Keratinocyte (primary cell): ENCODE measurements at regions not wholly inside any gene's neighbourhood (a gene's known extent, or its start where the extent isn't known, plus 50 kb on each side); places are given as distances from the start of the nearest gene placed in this dataset.

ENCODE experiments used
- DNase-seq: peaks from one replicate; pipeline ENCODE4 v3.0.0-alpha.2; 2011; ENCODE audit warnings: low read depth, missing footprints, low spot score
- FAIRE-seq: peaks from 2 replicates; lab custom pipeline; 2011; peaks lifted over from hg19 to GRCh38; lab: Jason Lieb, UNC
- H2AFZ ChIP-seq: 2 replicates; pipeline ENCODE4 v1.6.0; 2012; ENCODE audit warnings: low read length, control low read depth, inconsistent platforms; ENCODE audit not compliant: control insufficient read depth
- H3K27ac ChIP-seq: 2 replicates; pipeline ENCODE4 v1.5.1; 2011; ENCODE audit warnings: low read length; ENCODE audit not compliant: control insufficient read depth, insufficient read depth
- H3K27me3 ChIP-seq: 3 replicates; pipeline ENCODE4 v1.6.0; 2011; ENCODE audit warnings: low read length; ENCODE audit not compliant: control insufficient read depth, insufficient read depth; ENCODE audit errors: extremely low read depth
- H3K36me3 ChIP-seq, 2 experiments: 2 replicates in 1 of 2; 3 replicates in 1 of 2; pipeline ENCODE4 v1.5.1; 2011; ENCODE audit warnings: low read length in 2 of 2, mild to moderate bottlenecking in 1 of 2; ENCODE audit not compliant: control insufficient read depth in 2 of 2, insufficient read depth in 2 of 2; ENCODE audit errors: extremely low read depth in 1 of 2
- H3K4me1 ChIP-seq: 3 replicates; pipeline ENCODE4 v1.5.1; 2011; ENCODE audit warnings: low read length; ENCODE audit not compliant: control insufficient read depth, insufficient read depth; ENCODE audit errors: extremely low read depth
- H3K4me2 ChIP-seq: 3 replicates; pipeline ENCODE4 v1.6.0; 2011; ENCODE audit warnings: low read depth, low read length; ENCODE audit not compliant: control insufficient read depth, insufficient read depth; ENCODE audit errors: extremely low read depth
- H3K4me3 ChIP-seq, 3 experiments: fragments of 200-600 bp in 1 of 3; sonication (generic) in 1 of 3; 2 replicates in 2 of 3; 3 replicates in 1 of 3; pipeline ENCODE4 v1.5.1; 2011 to 2016; ENCODE audit warnings: low read length in 3 of 3, mild to moderate bottlenecking in 3 of 3, control low read depth in 2 of 3, inconsistent platforms in 1 of 3, low read depth in 1 of 3, mixed read lengths in 1 of 3, mixed run types in 1 of 3, moderate library complexity in 1 of 3; ENCODE audit not compliant: control insufficient read depth in 2 of 3, insufficient read depth in 2 of 3; ENCODE audit errors: extremely low read depth in 1 of 3
- H3K79me2 ChIP-seq: 2 replicates; pipeline ENCODE4 v1.6.0; 2012; ENCODE audit warnings: low read length; ENCODE audit not compliant: control insufficient read depth, insufficient read depth
- H3K9ac ChIP-seq: 3 replicates; pipeline ENCODE4 v1.6.0; 2011; ENCODE audit warnings: low read length; ENCODE audit not compliant: control insufficient read depth, insufficient read depth; ENCODE audit errors: extremely low read depth
- H3K9me1 ChIP-seq: 3 replicates; pipeline ENCODE4 v1.6.0; 2011; ENCODE audit warnings: low read length; ENCODE audit not compliant: control insufficient read depth, insufficient read depth; ENCODE audit errors: extremely low read depth
- H3K9me3 ChIP-seq: 2 replicates; pipeline ENCODE4 v1.5.1; 2012; ENCODE audit warnings: low read depth, low read length; ENCODE audit not compliant: control insufficient read depth
- H4K20me1 ChIP-seq: 3 replicates; pipeline ENCODE4 v1.6.0; 2011; ENCODE audit warnings: low read length; ENCODE audit not compliant: control insufficient read depth, insufficient read depth; ENCODE audit errors: extremely low read depth
- EZH2 ChIP-seq: IDR thresholded peaks from one replicate; pipeline ENCODE4 v1.6.1; 2012; ENCODE audit warnings: inconsistent platforms, mild to moderate bottlenecking, low read length, moderate library complexity
- dilution Hi-C: fragments of 300-500 bp; cut with MboI; formaldehyde crosslinking; loops from one replicate; pipeline ENCODE4 v1.7.0; 2020; ENCODE audit warnings: low sequenced_read_pairs; ENCODE audit not compliant: extremely low pct_ligation_motif_present
- TF ChIP-seq, protein P1 (sequence below), 3 experiments: IDR thresholded peaks in 1 of 3; conservative IDR thresholded peaks in 1 of 3; optimal IDR thresholded peaks in 1 of 3; 2 replicates in 2 of 3; 3 replicates in 1 of 3; pipeline versions ENCODE3 to v1.5.1; 2011; ENCODE audit warnings: low read length in 3 of 3, mild to moderate bottlenecking in 3 of 3, moderate library complexity in 2 of 3, control low read depth in 1 of 3, inconsistent platforms in 1 of 3; ENCODE audit not compliant: insufficient read depth in 2 of 3; ENCODE audit errors: extremely low read depth in 1 of 3

DNA sequence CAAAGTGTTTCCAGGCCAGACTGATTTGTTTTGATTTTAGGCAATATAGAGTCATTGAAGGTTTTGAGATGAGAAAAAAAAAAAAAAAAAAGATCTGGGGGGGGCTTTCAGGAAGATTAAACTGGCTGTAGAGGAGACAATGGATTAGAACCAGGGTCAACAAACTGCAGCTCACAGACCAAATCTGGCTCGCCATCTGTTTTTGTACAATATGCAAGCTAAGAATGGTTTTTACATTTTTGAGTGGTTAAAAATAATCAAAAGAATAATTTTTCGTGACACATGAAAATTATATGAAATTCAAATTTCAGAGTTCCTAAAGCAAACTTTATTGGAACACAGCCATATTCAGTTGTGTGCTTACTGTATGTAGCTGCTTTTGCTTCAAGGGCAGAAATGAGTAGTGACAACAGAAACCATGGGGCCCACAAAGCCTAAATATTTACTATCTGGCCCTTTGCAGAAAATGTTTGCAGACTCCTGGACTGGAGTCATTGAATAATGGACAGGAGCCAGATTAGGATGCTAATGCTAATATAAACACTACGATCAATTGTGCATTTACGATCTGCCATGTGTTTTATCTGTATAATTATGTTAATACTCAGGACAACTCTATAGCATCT lies 375.7 kb upstream of the DAB1 start:
- no peaks in the 10 kb centered on the region for H3K79me2 ChIP-seq
- dilution Hi-C loops = no loop called here
- no peak for TF ChIP-seq EZH2
- TF ChIP-seq, protein P1, sequence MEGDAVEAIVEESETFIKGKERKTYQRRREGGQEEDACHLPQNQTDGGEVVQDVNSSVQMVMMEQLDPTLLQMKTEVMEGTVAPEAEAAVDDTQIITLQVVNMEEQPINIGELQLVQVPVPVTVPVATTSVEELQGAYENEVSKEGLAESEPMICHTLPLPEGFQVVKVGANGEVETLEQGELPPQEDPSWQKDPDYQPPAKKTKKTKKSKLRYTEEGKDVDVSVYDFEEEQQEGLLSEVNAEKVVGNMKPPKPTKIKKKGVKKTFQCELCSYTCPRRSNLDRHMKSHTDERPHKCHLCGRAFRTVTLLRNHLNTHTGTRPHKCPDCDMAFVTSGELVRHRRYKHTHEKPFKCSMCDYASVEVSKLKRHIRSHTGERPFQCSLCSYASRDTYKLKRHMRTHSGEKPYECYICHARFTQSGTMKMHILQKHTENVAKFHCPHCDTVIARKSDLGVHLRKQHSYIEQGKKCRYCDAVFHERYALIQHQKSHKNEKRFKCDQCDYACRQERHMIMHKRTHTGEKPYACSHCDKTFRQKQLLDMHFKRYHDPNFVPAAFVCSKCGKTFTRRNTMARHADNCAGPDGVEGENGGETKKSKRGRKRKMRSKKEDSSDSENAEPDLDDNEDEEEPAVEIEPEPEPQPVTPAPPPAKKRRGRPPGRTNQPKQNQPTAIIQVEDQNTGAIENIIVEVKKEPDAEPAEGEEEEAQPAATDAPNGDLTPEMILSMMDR (optimal IDR thresholded peaks at IDR 0.05 in 1 of 3, IDR thresholded peaks at IDR 0.05 in 1 of 3, conservative IDR thresholded peaks at IDR 0.05 in 1 of 3; ENCODE audit: extremely low read depth in 1 of 3, insufficient read depth in 2 of 3, low read length in 3 of 3) = no peak
- H3K4me1 ChIP-seq = no peaks in the 10 kb centered on the region
- no peaks in the 10 kb centered on the region for H4K20me1 ChIP-seq
- DNase-seq = no peak
- H3K27ac ChIP-seq = no peak overlapping the region
- no peak overlapping the region for H3K9ac ChIP-seq
- FAIRE-seq = no peak
- H3K36me3 ChIP-seq = no peaks in the 10 kb centered on the region
- no peak overlapping the region for H2AFZ ChIP-seq
- no peaks in the 10 kb centered on the region for H3K27me3 ChIP-seq
- no peak overlapping the region for H3K4me3 ChIP-seq
- H3K9me3 ChIP-seq = no peaks in the 10 kb centered on the region
- no peak overlapping the region for H3K4me2 ChIP-seq
- H3K9me1 ChIP-seq = no peaks in the 10 kb centered on the region

- FAIRE-seq (no peak), DNase-seq (no peak)
- Histone ChIP-seq H3K4me3 (no peak overlapping the region), H3K36me3 (no peaks in the 10 kb centered on the region), H4K20me1 (no peaks in the 10 kb centered on the region), H3K9ac (no peak overlapping the region), H3K27ac (no peak overlapping the region), H3K4me2 (no peak overlapping the region), H3K79me2 (no peaks in the 10 kb centered on the region), H3K27me3 (no peaks in the 10 kb centered on the region), H3K9me3 (no peaks in the 10 kb centered on the region), H2AFZ (no peak overlapping the region), H3K9me1 (no peaks in the 10 kb centered on the region), H3K4me1 (no peaks in the 10 kb centered on the region)
- TF ChIP-seq, protein P1 (optimal IDR thresholded peaks at IDR 0.05 in 1 of 3, IDR thresholded peaks at IDR 0.05 in 1 of 3, conservative IDR thresholded peaks at IDR 0.05 in 1 of 3; ENCODE audit: extremely low read depth in 1 of 3, insufficient read depth in 2 of 3, low read length in 3 of 3) = no peak
- TF ChIP-seq EZH2 = no peak
- dilution Hi-C loops = no loop called here
These were observed 374.7 kb upstream of the DAB1 start for GRCh38 chr1:57798543-57798942.
